Subcutaneous abdominal adipose tissue (tissue), 5 donors: ENCODE measurements at regions not wholly inside any gene's neighbourhood (a gene's known extent, or its start where the extent isn't known, plus 50 kb on each side); places are given as distances from the start of the nearest gene placed in this dataset.
"Not testable (repeated sequence)": the region's sequence is repeated elsewhere in the genome, so short reads cannot be mapped to it uniquely, and the experiment has no call there.

Experiments used
- H3K27ac ChIP-seq: one replicate; pipeline ENCODE4 v1.7.0; 2013; ENCODE audit warnings: low read depth, mild to moderate bottlenecking, inconsistent platforms, low read length, moderate library complexity
- H3K27me3 ChIP-seq, 5 donors: one replicate each; pipeline ENCODE4 v1.7.0; 2013; ENCODE audit warnings: low read length in 5 of 5, inconsistent platforms in 1 of 5; ENCODE audit not compliant: control insufficient read depth in 5 of 5, insufficient read depth in 4 of 5
- H3K36me3 ChIP-seq, 5 donors: one replicate each; pipeline ENCODE4 v1.7.0; 2013; ENCODE audit warnings: low read length in 5 of 5; ENCODE audit not compliant: control insufficient read depth in 5 of 5, insufficient read depth in 5 of 5
- H3K4me1 ChIP-seq, 5 donors: one replicate each; pipeline ENCODE4 v1.7.0; 2013; ENCODE audit warnings: low read length in 5 of 5, mild to moderate bottlenecking in 3 of 5, moderate library complexity in 1 of 5; ENCODE audit not compliant: control insufficient read depth in 5 of 5, insufficient read depth in 5 of 5
- H3K4me3 ChIP-seq, 5 donors: one replicate each; pipeline ENCODE4 v1.7.0; 2013; ENCODE audit warnings: low read length in 5 of 5, low read depth in 1 of 5
- H3K9ac ChIP-seq, 5 donors: one replicate each; pipeline ENCODE4 v1.7.0; 2013; ENCODE audit warnings: low read length in 5 of 5, mild to moderate bottlenecking in 4 of 5, moderate library complexity in 3 of 5
- H3K9me3 ChIP-seq, 5 donors: one replicate each; pipeline ENCODE4 v1.7.0; 2013; ENCODE audit warnings: low read length in 5 of 5; ENCODE audit not compliant: control insufficient read depth in 5 of 5
- donor health status: healthy.
- donor health status: healthy.
- donor health status: healthy.
- donor health status: healthy.
- donor health status: healthy.

DNA sequence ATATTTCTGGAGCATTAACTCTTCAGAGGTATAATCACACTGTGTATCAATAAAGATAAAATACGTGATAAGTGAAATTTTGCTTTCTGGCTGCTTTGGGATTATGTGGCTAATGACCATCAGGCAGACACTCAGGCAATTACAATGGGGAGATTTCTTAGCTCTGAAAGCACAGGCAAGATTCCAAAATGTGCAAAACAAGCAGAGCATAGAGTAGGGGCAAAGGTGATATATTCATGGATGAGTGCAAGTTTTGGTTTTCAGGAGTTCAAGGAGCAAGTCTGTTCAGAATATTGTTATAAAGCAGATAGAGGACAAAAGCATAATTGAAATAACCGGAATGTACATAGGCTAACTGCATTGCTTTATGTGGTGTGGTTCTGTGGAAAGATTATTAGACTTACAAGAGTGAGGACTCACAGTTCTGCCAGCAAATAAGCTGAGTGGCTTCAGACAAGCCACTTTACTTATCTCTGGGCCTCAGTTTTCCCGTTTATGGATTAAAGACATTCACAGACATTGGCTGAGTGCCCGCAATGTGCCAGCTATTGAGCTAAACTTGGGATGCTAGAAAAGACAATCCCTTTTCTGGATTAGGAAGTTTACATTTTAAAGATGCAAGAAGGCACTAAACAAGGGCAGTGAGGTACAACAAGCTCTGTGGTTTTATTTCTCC is 945.6 kb upstream of the ARRDC3 start:
- no peaks in the 10 kb centered on the region for H3K9me3 ChIP-seq
- H3K27me3 ChIP-seq = no peaks in the 10 kb centered on the region
- H3K4me1 ChIP-seq = no peaks in the 10 kb centered on the region
- no peak overlapping the region for H3K9ac ChIP-seq
- no peaks in the 10 kb centered on the region for H3K36me3 ChIP-seq
- H3K27ac ChIP-seq = no peak overlapping the region
- H3K4me3 ChIP-seq = no peak overlapping the region

DNA sequence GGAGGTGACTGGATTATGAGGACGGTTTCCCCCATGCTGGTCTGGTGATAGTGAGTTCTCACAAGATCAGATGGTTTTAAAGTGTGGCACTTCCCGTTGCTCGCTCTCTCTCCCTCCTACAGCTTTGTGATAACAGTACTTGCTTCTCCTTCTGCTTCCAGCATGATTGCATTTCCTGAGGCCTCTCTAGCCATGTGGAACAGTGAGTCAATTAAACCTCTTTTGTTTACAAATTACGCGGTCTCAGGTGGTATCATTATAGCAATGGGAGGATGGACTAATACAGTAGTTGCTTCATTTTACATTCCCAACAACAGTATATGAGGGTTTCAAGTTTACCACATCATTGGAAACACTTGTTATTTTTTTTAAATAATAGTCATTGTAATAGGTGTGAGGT is 937.3 kb upstream of the ARRDC3 start:
- no peaks in the 10 kb centered on the region for H3K9me3 ChIP-seq
- no peak overlapping the region for H3K27ac ChIP-seq
- H3K4me1 ChIP-seq = no peaks in the 10 kb centered on the region
- no peaks in the 10 kb centered on the region for H3K36me3 ChIP-seq
- H3K27me3 ChIP-seq = no peaks in the 10 kb centered on the region
- H3K4me3 ChIP-seq = no peak overlapping the region
- no peak overlapping the region for H3K9ac ChIP-seq

DNA sequence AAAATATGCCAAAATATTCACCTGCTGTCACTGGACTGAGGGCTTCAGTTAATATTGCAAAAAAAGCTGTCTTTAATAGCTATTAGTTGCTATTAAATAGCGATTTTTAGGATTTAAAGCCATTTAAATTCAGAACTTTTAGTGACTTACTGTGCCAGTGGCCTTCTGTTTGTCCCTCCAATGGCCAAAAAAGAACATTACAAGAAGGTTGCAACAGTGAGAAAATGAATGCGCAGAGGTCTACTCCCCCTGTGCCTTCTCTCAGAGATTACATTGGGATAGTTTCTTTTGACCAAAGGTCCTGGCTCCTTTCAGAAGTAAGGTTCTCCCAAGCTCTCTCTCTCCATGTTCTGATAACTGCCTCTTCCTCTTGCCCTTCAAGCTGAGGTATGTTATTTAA is 930.3 kb upstream of the ARRDC3 start:
- Histone ChIP-seq H3K36me3 (no peaks in the 10 kb centered on the region), H3K4me1 (no peaks in the 10 kb centered on the region)

DNA sequence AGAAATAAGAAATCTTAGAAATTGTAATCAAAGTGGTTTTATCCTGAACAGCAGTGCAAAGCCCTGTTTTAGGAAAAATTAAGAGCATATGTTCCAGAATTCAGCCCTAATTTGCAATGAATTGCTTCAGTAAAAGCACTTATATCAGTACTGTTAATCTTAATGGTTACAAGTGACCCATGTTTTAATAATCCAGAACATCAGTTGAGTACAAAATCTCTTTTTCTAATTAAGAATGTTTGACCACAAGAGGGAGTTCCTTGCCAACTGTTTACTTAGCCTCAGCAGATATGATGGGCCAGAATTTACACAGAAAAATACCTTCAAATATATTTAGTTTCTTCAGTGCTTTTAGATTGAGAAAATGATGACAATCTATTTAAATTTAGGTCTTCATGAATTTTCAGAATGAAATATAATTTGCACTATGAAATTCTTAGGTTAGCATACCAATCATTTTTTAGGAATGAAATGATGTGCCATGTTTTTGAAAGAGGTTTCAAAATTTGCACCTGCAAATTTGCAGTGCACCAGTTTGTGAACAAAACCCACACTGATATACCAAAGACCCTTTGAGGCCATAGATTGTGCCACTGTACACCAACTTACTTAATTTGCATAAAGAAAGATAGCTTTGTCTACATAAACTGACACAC is 926.3 kb upstream of the ARRDC3 start:
- no peak overlapping the region for H3K27ac ChIP-seq
- no peaks in the 10 kb centered on the region for H3K9me3 ChIP-seq
- H3K27me3 ChIP-seq = no peaks in the 10 kb centered on the region
- no peaks in the 10 kb centered on the region for H3K4me1 ChIP-seq
- H3K36me3 ChIP-seq = no peaks in the 10 kb centered on the region
- H3K4me3 ChIP-seq = no peak overlapping the region
- H3K9ac ChIP-seq = no peak overlapping the region

More for the DNA sequence above, 930.3 kb upstream of the ARRDC3 start:
- no peak overlapping the region for H3K4me3 ChIP-seq
- no peak overlapping the region for H3K9ac ChIP-seq
- H3K27ac ChIP-seq = no peak overlapping the region
- H3K9me3 ChIP-seq = no peaks in the 10 kb centered on the region
- no peaks in the 10 kb centered on the region for H3K27me3 ChIP-seq

DNA sequence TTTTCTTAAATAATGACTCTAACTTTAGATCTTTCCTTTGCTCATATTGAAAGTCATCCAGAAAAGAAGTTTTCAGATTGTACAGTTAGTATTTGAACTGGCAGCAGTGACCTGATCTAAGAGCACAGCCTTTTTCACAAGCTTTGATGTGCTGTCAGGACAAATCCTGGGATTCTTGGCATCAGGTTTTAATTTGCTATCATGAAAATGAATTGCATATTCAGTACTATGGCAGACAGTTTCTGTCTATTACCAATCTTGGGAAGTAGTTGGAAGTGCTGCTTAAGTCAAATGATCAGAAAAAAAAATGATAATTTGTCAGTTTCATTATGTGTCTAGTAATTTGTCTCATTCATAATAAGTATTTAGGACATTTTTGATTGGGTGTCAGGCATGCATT is 925.6 kb upstream of the ARRDC3 start:
- Histone ChIP-seq H3K36me3 (no peaks in the 10 kb centered on the region), H3K27ac (no peak overlapping the region), H3K27me3 (no peaks in the 10 kb centered on the region), H3K9ac (no peak overlapping the region), H3K9me3 (no peaks in the 10 kb centered on the region), H3K4me3 (no peak overlapping the region), H3K4me1 (no peaks in the 10 kb centered on the region)

DNA sequence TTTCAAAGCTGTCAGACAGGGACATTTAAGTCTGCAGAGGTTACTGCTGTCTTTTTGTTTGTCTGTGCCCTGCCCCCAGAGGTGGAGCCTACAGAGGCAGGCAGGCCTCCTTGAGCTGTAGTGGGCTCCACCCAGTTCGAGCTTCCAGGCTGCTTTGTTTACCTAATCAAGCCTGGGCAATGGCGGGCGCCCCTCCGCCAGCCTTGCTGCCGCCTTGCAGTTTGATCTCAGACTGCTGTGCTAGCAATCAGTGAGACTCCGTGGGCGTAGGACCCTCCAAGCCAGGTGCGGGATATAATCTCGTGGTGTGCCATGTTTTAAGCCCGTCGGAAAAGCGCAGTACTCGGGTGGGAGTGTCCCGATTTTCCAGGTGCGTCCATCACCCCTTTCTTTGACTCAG is 919.2 kb upstream of the ARRDC3 start:
- not testable (repeated sequence) for H3K9ac ChIP-seq, H3K4me1 ChIP-seq, H3K27me3 ChIP-seq, H3K9me3 ChIP-seq, H3K4me3 ChIP-seq, H3K27ac ChIP-seq, H3K36me3 ChIP-seq

DNA sequence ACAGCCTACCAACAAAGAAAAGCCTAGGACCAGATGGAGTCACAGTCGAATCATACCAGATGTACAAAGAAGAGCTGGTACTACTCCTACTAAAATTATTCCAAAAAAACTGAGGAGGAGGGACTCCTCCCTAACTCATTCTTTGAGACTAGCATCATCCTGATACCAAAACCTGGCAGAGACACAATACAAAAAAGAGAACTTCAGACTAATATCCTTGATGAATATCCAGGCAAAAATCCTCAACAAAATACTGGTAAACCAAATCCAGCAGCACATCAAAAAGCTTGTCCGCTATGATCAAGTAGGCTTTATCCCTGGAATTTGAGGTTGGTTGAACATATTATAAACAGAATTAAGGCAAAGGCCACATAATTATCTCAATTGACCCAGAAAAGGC is 900.4 kb upstream of the ARRDC3 start:
- Histone ChIP-seq H3K36me3 (no peaks in the 10 kb centered on the region), H3K9me3 (peaks cover 0 to 21% (median 4%) of the 10 kb centered on the region in 5 donors), H3K4me1 (no peaks in the 10 kb centered on the region), H3K27ac (no peak overlapping the region), H3K4me3 (no peak overlapping the region), H3K27me3 (no peaks in the 10 kb centered on the region), H3K9ac (no peak overlapping the region)

DNA sequence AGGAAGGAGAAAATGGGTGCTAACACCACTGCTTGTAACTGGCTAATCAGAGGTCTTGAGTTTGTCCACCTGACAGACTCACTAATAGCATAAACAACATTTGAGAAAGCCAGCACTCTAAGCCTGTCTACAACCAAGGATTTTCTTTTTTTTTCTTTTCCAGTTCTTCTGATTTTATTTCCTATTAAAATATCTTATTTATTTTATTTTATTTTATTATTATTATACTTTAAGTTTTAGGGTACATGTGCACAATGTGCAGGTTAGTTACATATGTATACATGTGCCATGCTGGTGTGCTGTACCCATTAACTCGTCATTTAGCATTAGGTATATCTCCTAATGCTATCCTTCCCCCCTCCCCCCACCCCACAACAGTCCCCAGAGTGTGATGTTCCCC is 888.6 kb upstream of the ARRDC3 start:
- not testable (repeated sequence) for H3K9me3 ChIP-seq

DNA sequence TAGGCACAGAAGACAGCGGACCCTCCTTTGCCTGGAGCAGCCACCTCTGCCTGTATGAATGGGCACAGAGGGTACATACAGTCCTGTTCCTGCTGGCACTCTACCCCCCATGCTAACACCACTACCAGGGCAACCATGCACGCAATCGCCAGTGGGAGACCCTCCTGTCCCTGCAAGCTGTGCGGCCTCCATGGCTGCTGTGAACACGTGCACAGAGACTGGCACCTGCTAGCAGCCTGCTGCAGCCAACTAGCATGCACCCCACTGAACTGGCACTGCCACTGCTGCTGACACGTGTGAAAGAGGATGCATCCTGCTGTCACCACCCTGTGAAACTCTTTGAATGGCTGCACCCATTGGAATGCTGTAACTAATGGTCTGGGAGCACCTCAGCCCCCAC is 885.2 kb upstream of the ARRDC3 start:
- no peaks in the 10 kb centered on the region for H3K27me3 ChIP-seq
- no peaks in the 10 kb centered on the region for H3K36me3 ChIP-seq
- H3K4me3 ChIP-seq = no peak overlapping the region
- no peak overlapping the region for H3K27ac ChIP-seq
- no peak overlapping the region for H3K9ac ChIP-seq
- H3K9me3 ChIP-seq = peaks cover 0 to 10% (median 0%) of the 10 kb centered on the region in 5 donors
- no peaks in the 10 kb centered on the region for H3K4me1 ChIP-seq

More for the DNA sequence above, 888.6 kb upstream of the ARRDC3 start:
- H3K4me1 ChIP-seq, H3K36me3 ChIP-seq, H3K9ac ChIP-seq, H3K27ac ChIP-seq, H3K27me3 ChIP-seq, H3K4me3 ChIP-seq: not testable (repeated sequence)

DNA sequence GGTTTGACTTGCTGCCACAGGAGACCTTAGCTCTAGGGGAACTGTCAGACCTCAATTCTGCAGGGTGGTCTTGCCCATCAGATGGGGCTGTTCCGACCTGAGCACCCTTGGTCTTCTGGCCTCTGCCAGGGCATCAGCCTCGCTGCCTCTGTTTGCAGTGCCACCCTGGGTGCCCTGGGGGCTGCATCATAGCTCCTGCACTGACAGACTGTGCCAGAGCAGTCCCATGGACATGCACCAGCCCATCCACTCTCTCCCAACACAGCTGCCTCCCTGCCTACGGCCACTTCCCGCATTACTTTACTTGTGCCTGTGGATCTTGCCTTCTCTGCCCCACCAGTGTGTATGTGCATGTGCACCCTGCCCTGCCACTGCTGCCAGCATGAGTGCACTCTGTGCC is 884.7 kb upstream of the ARRDC3 start:
- Histone ChIP-seq H3K4me1 (no peaks in the 10 kb centered on the region), H3K4me3 (no peak overlapping the region)

More for the DNA sequence above, 884.7 kb upstream of the ARRDC3 start:
- Histone ChIP-seq H3K27me3 (no peaks in the 10 kb centered on the region), H3K36me3 (no peaks in the 10 kb centered on the region), H3K9me3 (peaks cover 0 to 10% (median 0%) of the 10 kb centered on the region in 5 donors), H3K9ac (no peak overlapping the region), H3K27ac (no peak overlapping the region)
